ENCODE measurements at regions not wholly inside any gene's neighbourhood (a gene's known extent, or its start where the extent isn't known, plus 50 kb on each side); places are given as distances from the start of the nearest gene placed in this dataset.

GRCh38 chr10:29703271-29703670, 68.5 kb upstream of the SVIL start:
- TF ChIP-seq CTCF (IDR thresholded peaks at IDR 0.05) (no peak), POLR2A (IDR thresholded peaks at IDR 0.05) (no peak)

Data from thyroid gland (tissue), 4 donors.